ENCODE measurements at regions not wholly inside any gene's neighbourhood (a gene's known extent, or its start where the extent isn't known, plus 50 kb on each side); places are given as distances from the start of the nearest gene placed in this dataset.

- no peaks in the 10 kb centered on the region for H3K36me3 ChIP-seq
- H3K27ac ChIP-seq: no peak overlapping the region
- DNase-seq (ENCODE audit: extremely low spot score in 2 of 2): no peak
- no peaks in the 10 kb centered on the region for H3K4me1 ChIP-seq
- intact Hi-C loops (cut with DNase I): no loop called here
- no peak overlapping the region for H3K4me3 ChIP-seq
- TF ChIP-seq POLR2A (IDR thresholded peaks at IDR 0.05) (no peak), CTCF (IDR thresholded peaks at IDR 0.05) (no peak), POLR2AphosphoS5 (IDR thresholded peaks at IDR 0.05; ENCODE audit: insufficient read depth in 1 of 2, low read depth in 1 of 2) (no peak)
- no peaks in the 10 kb centered on the region for H3K9me3 ChIP-seq
- H3K27me3 ChIP-seq: no peaks in the 10 kb centered on the region
These were observed 705.4 kb downstream of the METTL4 start for GRCh38 chr18:1865869-1866268.

- no peak overlapping the region for H3K27ac ChIP-seq
- H3K4me3 ChIP-seq: no peak overlapping the region
- H3K9me3 ChIP-seq: no peaks in the 10 kb centered on the region
- no peak for TF ChIP-seq POLR2A (IDR thresholded peaks at IDR 0.05)
- no peak for TF ChIP-seq CTCF (IDR thresholded peaks at IDR 0.05)
- TF ChIP-seq POLR2AphosphoS5 (IDR thresholded peaks at IDR 0.05; ENCODE audit: insufficient read depth in 1 of 2, low read depth in 1 of 2): no peak
- no peaks in the 10 kb centered on the region for H3K4me1 ChIP-seq
- H3K36me3 ChIP-seq: no peaks in the 10 kb centered on the region
- H3K27me3 ChIP-seq: no peaks in the 10 kb centered on the region
- intact Hi-C loops (cut with DNase I): no loop called here
- no peak for DNase-seq (ENCODE audit: extremely low spot score in 2 of 2)
These were observed 699.0 kb downstream of the METTL4 start for GRCh38 chr18:1872274-1872673.

DNA sequence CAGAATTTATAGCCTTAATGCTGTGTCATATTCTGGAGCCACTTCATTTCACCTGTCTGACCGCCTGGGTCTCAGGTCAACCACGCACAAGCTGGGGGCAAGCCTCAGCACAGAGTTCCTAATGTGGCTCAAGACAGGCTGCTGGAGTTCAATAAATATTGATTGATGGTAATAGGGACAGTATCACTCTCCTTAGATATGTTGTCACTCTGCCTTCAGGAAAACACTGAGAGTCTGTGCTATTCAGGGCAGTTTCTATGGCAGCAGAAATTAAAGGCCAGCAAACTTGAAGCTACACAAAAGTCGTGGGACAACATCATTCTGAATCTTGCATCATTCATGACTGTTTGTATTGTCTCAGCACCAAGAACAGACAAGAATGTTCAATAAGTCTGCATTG lies 696.1 kb downstream of the METTL4 start:
- TF ChIP-seq CTCF (IDR thresholded peaks at IDR 0.05): no peak
- TF ChIP-seq POLR2AphosphoS5 (IDR thresholded peaks at IDR 0.05; ENCODE audit: insufficient read depth in 1 of 2, low read depth in 1 of 2): no peak
- no peak for TF ChIP-seq POLR2A (IDR thresholded peaks at IDR 0.05)
- Histone ChIP-seq H3K36me3 (no peaks in the 10 kb centered on the region), H3K4me1 (no peaks in the 10 kb centered on the region), H3K27me3 (no peaks in the 10 kb centered on the region), H3K4me3 (no peak overlapping the region), H3K9me3 (no peaks in the 10 kb centered on the region), H3K27ac (no peak overlapping the region)
- DNase-seq (ENCODE audit: extremely low spot score in 2 of 2): no peak
- intact Hi-C loops (cut with DNase I): no loop called here

GRCh38 chr18:1884623-1885022 lies 686.7 kb downstream of the METTL4 start:
- H3K27ac ChIP-seq: no peak overlapping the region
- H3K4me3 ChIP-seq: no peak overlapping the region
- no peaks in the 10 kb centered on the region for H3K36me3 ChIP-seq
- no peak for TF ChIP-seq POLR2A (IDR thresholded peaks at IDR 0.05)
- no peak for TF ChIP-seq POLR2AphosphoS5 (IDR thresholded peaks at IDR 0.05; ENCODE audit: insufficient read depth in 1 of 2, low read depth in 1 of 2)
- no peak for TF ChIP-seq CTCF (IDR thresholded peaks at IDR 0.05)
- no peaks in the 10 kb centered on the region for H3K27me3 ChIP-seq
- no peak for DNase-seq (ENCODE audit: extremely low spot score in 2 of 2)
- no peaks in the 10 kb centered on the region for H3K9me3 ChIP-seq
- H3K4me1 ChIP-seq: no peaks in the 10 kb centered on the region
- intact Hi-C loops (cut with DNase I): no loop called here

DNA sequence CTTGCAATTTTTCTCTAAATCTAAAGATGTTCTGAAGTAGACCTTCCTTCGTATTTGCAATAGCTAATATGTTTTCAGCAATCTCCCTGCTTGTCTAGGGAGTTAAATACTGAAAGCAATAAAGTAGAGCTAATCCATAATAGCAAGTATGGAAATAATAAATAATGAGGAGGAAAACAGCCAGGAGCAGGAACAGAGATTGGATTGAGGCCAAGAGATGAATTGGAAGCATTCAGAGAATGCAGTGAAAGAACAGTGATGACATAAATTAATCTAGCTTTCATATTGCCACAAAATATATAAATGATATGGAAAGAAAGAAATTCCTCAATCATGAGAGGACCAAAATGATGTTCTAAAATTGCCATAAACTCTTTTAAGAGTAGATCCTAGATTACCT lies 679.7 kb downstream of the METTL4 start:
- H3K4me1 ChIP-seq: no peaks in the 10 kb centered on the region
- intact Hi-C loops (cut with DNase I): no loop called here
- no peak for DNase-seq (ENCODE audit: extremely low spot score in 2 of 2)
- TF ChIP-seq POLR2A (IDR thresholded peaks at IDR 0.05) (no peak), POLR2AphosphoS5 (IDR thresholded peaks at IDR 0.05; ENCODE audit: insufficient read depth in 1 of 2, low read depth in 1 of 2) (no peak), CTCF (IDR thresholded peaks at IDR 0.05) (no peak)
- no peaks in the 10 kb centered on the region for H3K36me3 ChIP-seq
- H3K27me3 ChIP-seq: no peaks in the 10 kb centered on the region
- H3K27ac ChIP-seq: no peak overlapping the region
- H3K9me3 ChIP-seq: no peaks in the 10 kb centered on the region
- no peak overlapping the region for H3K4me3 ChIP-seq
